ENCODE measurements at regions not wholly inside any gene's neighbourhood (a gene's known extent, or its start where the extent isn't known, plus 50 kb on each side); places are given as distances from the start of the nearest gene placed in this dataset.

DNA sequence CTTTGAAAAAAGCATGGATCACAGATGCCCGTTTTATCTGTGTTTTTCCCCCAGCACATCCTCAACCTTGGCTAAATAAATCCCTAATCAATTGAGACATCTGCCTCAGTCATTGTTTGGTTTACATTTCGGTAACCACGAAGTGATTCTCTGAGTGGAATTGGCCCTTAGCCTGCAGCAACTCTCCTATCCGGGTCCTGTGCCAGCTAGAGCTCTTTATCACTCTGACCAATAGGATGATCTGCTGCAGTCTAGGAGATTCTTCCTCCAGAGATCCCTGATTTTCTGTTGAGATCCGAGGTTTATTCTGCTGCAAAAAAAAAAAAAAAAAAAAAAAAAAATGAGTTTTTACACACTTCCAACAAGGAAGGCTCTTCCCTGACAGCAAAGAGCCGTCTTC, 137.3 kb downstream of the KCNA4 start:
- H3K9me3 Mint-ChIP-seq: peaks cover 10% of the 10 kb centered on the region
- no peak for DNase-seq (ENCODE audit: low read depth, low spot score)
- TF ChIP-seq, protein P1, sequence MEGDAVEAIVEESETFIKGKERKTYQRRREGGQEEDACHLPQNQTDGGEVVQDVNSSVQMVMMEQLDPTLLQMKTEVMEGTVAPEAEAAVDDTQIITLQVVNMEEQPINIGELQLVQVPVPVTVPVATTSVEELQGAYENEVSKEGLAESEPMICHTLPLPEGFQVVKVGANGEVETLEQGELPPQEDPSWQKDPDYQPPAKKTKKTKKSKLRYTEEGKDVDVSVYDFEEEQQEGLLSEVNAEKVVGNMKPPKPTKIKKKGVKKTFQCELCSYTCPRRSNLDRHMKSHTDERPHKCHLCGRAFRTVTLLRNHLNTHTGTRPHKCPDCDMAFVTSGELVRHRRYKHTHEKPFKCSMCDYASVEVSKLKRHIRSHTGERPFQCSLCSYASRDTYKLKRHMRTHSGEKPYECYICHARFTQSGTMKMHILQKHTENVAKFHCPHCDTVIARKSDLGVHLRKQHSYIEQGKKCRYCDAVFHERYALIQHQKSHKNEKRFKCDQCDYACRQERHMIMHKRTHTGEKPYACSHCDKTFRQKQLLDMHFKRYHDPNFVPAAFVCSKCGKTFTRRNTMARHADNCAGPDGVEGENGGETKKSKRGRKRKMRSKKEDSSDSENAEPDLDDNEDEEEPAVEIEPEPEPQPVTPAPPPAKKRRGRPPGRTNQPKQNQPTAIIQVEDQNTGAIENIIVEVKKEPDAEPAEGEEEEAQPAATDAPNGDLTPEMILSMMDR (conservative IDR thresholded peaks at IDR 0.05): no peak
- no peaks in the 10 kb centered on the region for H3K4me1 Mint-ChIP-seq
- no peak overlapping the region for H3K4me3 Mint-ChIP-seq
- H3K27me3 Mint-ChIP-seq (ENCODE audit: low read depth): no peaks in the 10 kb centered on the region
- H3K36me3 Mint-ChIP-seq (ENCODE audit: low read depth): no peaks in the 10 kb centered on the region
- no peak overlapping the region for H3K27ac Mint-ChIP-seq (ENCODE audit: unreplicated experiment)

DNA sequence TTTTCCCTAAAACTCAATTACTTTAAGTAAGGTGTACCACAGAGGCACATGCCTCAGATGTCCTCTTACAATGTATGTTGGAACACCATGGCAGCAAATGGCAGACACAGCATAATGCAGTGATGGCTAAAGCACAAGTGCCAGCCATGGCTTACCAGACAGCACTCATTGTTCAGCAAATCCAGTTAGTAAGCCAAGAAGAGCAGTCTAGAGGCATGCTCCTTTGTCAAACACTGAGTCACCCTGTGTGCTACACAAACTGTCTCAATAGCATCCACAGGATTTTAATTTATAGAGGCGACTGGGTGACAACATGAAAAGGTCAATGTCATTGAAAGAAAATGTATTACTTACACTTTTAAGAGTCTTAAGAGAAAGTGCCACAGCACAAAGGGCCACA, 140.6 kb downstream of the KCNA4 start:
- DNase-seq (ENCODE audit: low read depth, low spot score): no peak
- H3K27ac Mint-ChIP-seq (ENCODE audit: unreplicated experiment): no peak overlapping the region
- H3K36me3 Mint-ChIP-seq (ENCODE audit: low read depth): no peaks in the 10 kb centered on the region
- H3K4me3 Mint-ChIP-seq: no peak overlapping the region
- peaks cover 9% of the 10 kb centered on the region for H3K9me3 Mint-ChIP-seq
- H3K27me3 Mint-ChIP-seq (ENCODE audit: low read depth): peaks cover 3% of the 10 kb centered on the region
- TF ChIP-seq, protein P1 (conservative IDR thresholded peaks at IDR 0.05): no peak
- H3K4me1 Mint-ChIP-seq: no peaks in the 10 kb centered on the region

- Mint-ChIP-seq H3K27me3 (ENCODE audit: low read depth) (no peaks in the 10 kb centered on the region), H3K9me3 (no peaks in the 10 kb centered on the region), H3K27ac (ENCODE audit: unreplicated experiment) (no peak overlapping the region), H3K36me3 (ENCODE audit: low read depth) (peaks cover 2% of the 10 kb centered on the region), H3K4me3 (no peak overlapping the region), H3K4me1 (no peaks in the 10 kb centered on the region)
- TF ChIP-seq, protein P1 (conservative IDR thresholded peaks at IDR 0.05): no peak
- DNase-seq (ENCODE audit: low read depth, low spot score): no peak
Observed at GRCh38 chr11:29847219-29847618, 169.6 kb downstream of the KCNA4 start.

- no peaks in the 10 kb centered on the region for H3K27me3 Mint-ChIP-seq (ENCODE audit: low read depth)
- no peaks in the 10 kb centered on the region for H3K9me3 Mint-ChIP-seq
- no peak for DNase-seq (ENCODE audit: low read depth, low spot score)
- H3K36me3 Mint-ChIP-seq (ENCODE audit: low read depth): peaks cover 2% of the 10 kb centered on the region
- no peak overlapping the region for H3K27ac Mint-ChIP-seq (ENCODE audit: unreplicated experiment)
- H3K4me1 Mint-ChIP-seq: no peaks in the 10 kb centered on the region
- H3K4me3 Mint-ChIP-seq: no peak overlapping the region
- TF ChIP-seq, protein P1 (conservative IDR thresholded peaks at IDR 0.05): no peak
Observed at GRCh38 chr11:29844701-29845379, 172.0 kb downstream of the KCNA4 start.

- H3K27me3 Mint-ChIP-seq (ENCODE audit: low read depth): no peaks in the 10 kb centered on the region
- DNase-seq (ENCODE audit: low read depth, low spot score): no peak
- TF ChIP-seq, protein P1 (conservative IDR thresholded peaks at IDR 0.05): no peak
- H3K27ac Mint-ChIP-seq (ENCODE audit: unreplicated experiment): no peak overlapping the region
- H3K9me3 Mint-ChIP-seq: no peaks in the 10 kb centered on the region
- no peaks in the 10 kb centered on the region for H3K4me1 Mint-ChIP-seq
- no peak overlapping the region for H3K4me3 Mint-ChIP-seq
- H3K36me3 Mint-ChIP-seq (ENCODE audit: low read depth): peaks cover 2% of the 10 kb centered on the region
Observed at GRCh38 chr11:29844031-29844430, 172.8 kb downstream of the KCNA4 start.
